Stomach (tissue), 4 donors: ENCODE measurements at regions not wholly inside any gene's neighbourhood (a gene's known extent, or its start where the extent isn't known, plus 50 kb on each side); places are given as distances from the start of the nearest gene placed in this dataset.

Source experiments
- CTCF ChIP-seq, 7 experiments: fragments of 450-650 bp in 4 of 7; fragments of 200-600 bp in 3 of 7; sonication (generic) in 3 of 7; IDR thresholded peaks; one replicate each; pipeline ENCODE4 v1.5.1; 2016 to 2019; ENCODE audit warnings: antibody characterized with exemption in 7 of 7, control low read depth in 2 of 7, mild to moderate bottlenecking in 1 of 7
- POLR2A ChIP-seq, 4 donors: fragments of 450-650 bp; IDR thresholded peaks; one replicate each; pipeline ENCODE4 v1.6.1; 2016; ENCODE audit warnings: antibody characterized with exemption in 4 of 4, control low read depth in 2 of 4, mild to moderate bottlenecking in 1 of 4, moderate library complexity in 1 of 4
- POLR2AphosphoS5 ChIP-seq, 3 donors: sonication (generic); formaldehyde crosslinking; IDR thresholded peaks; one replicate each; pipeline ENCODE4 v1.6.1; 2016; ENCODE audit warnings: antibody characterized with exemption in 3 of 3

DNA sequence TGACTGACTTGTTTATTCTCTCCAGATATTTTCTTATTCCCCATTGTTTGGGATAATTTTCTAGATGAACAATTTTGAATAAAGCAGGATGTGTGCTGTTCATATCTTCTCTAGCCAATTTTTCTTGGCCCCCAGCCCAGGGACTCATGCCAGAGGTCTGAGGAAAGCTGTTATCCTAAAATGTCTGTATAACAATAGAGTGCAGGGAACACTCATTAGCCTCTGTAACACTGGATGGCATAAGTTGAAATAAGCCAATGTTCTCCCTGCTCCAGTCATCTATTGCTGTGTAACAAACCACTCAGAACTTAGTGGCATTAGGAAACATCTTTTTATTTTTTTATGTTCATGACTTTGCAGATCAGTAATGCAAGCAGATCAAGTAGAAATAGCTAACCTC, 121.7 kb upstream of the TRIM24 start:
- no peak for TF ChIP-seq POLR2AphosphoS5 (IDR thresholded peaks at IDR 0.05)
- TF ChIP-seq CTCF (IDR thresholded peaks at IDR 0.05): no peak
- no peak for TF ChIP-seq POLR2A (IDR thresholded peaks at IDR 0.05)
